GM10248 (cell line): ENCODE measurements at regions not wholly inside any gene's neighbourhood (a gene's known extent, or its start where the extent isn't known, plus 50 kb on each side); places are given as distances from the start of the nearest gene placed in this dataset.

Source experiments
- CTCF ChIA-PET: fragments of 300-600 bp; sonication (Branson Sonifier 250); formaldehyde crosslinking; extraction: SDS; loops from one replicate; lab custom pipeline; 2021; ENCODE audit warnings: antibody characterized with exemption; lab: Yijun Ruan, JAX
- POLR2A ChIA-PET: fragments of 350-650 bp; sonication (Branson Sonifier 250); formaldehyde crosslinking; extraction: SDS; loops from one replicate; lab custom pipeline; 2020; ENCODE audit warnings: antibody characterized with exemption; lab: Yijun Ruan, JAX
- DNase-seq: peaks from one replicate; pipeline ENCODE4 v3.0.0; 2012; ENCODE audit errors: extremely low spot score
- CTCF ChIP-seq: IDR thresholded peaks from 2 replicates; pipeline ENCODE4 v1.5.1; 2012; ENCODE audit warnings: mild to moderate bottlenecking, low read depth; ENCODE audit errors: extremely low read depth, missing control alignments, control extremely low read depth

DNA sequence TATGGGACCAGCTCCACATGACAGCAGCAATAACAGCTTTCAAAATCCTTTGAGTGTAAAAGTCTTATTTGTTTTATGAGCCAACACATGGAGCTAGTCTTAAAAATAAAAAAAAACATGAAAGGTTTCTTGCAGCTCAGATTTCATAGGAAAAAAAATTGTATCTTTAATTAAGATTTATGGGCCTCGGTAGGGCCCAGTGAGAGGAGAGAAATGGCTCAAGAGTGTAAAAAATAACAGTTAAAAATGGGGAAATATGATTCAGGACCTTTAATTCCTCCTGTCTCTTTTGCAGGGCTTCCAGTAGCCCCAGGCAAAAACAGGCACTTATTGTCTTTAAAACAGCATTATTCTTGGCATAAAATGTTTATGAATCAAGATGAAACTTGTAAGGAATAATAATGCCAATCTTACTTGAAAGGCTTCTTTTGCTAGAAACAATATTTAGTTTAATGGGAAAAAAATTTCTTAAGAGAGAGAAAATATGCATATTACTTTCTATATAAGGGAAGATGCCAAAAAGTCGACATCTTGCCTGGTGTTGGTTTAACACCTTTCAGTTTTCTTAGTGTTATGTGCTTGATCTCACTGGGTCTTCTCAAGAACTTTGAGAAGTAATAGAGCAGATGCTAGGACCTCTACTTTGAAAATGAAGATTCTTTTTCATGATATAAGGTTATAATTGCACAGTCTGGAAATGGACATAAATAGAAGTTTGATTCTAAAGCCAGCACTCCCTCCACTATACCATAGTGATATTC is 71.3 kb upstream of the SETBP1 start:
- ChIA-PET CTCF (interaction anchor here (1.0 kb wide), 1 partner anchor 10 kb away, joined by 4 read pairs; no protein-coding TSS in a partner anchor), POLR2A (no interaction called here)
- DNase-seq = no peak
- TF ChIP-seq CTCF = no peak

- ChIA-PET POLR2A (no interaction called here), CTCF (interaction anchor here (0.9 to 1.4 kb wide), 3 partner anchors 10 to 592 kb away, joined by 3 read pairs; no protein-coding TSS in a partner anchor)
- no peak for DNase-seq
- no peak for TF ChIP-seq CTCF
Observed at GRCh38 chr18:44620812-44621211, 59.9 kb upstream of the SETBP1 start.

GRCh38 chr18:44624052-44624451 is 56.6 kb upstream of the SETBP1 start:
- ChIA-PET CTCF (no interaction called here), POLR2A (no interaction called here)
- TF ChIP-seq CTCF = no peak
- DNase-seq = no peak

- ChIA-PET CTCF (interaction anchor here (1.0 kb wide), 1 partner anchor 587 kb away, joined by 3 read pairs; no protein-coding TSS in a partner anchor), POLR2A (no interaction called here)
- TF ChIP-seq CTCF = no peak
- DNase-seq = no peak
Observed at GRCh38 chr18:44625386-44625785, 55.3 kb upstream of the SETBP1 start.

- ChIA-PET POLR2A (no interaction called here), CTCF (interaction anchor here (1.0 kb wide), 1 partner anchor 11 kb away, joined by 3 read pairs; no protein-coding TSS in a partner anchor)
- DNase-seq = no peak
- no peak for TF ChIP-seq CTCF
Observed at GRCh38 chr18:44626236-44626635, 54.5 kb upstream of the SETBP1 start.

- POLR2A ChIA-PET = no interaction called here
- CTCF ChIA-PET = interaction anchor here (1.0 kb wide), 1 partner anchor 11 kb away, joined by 3 read pairs; no protein-coding TSS in a partner anchor
- no peak for TF ChIP-seq CTCF
- no peak for DNase-seq
Observed at GRCh38 chr18:44626807-44627206, 53.9 kb upstream of the SETBP1 start.

- TF ChIP-seq CTCF = no peak
- ChIA-PET CTCF (no interaction called here), POLR2A (no interaction called here)
- no peak for DNase-seq
Observed at GRCh38 chr18:44627280-44627679, 53.4 kb upstream of the SETBP1 start.
